Dermis microvascular lymphatic vessel endothelial cell (primary cell): ENCODE measurements at regions not wholly inside any gene's neighbourhood (a gene's known extent, or its start where the extent isn't known, plus 50 kb on each side); places are given as distances from the start of the nearest gene placed in this dataset.

ENCODE experiments used
- DNase-seq, 2 donors: peaks; one replicate each; pipeline versions ENCODE4 v3.0.0 to v3.0.0-alpha.2; 2010; ENCODE audit warnings: low read depth in 2 of 2

DNA sequence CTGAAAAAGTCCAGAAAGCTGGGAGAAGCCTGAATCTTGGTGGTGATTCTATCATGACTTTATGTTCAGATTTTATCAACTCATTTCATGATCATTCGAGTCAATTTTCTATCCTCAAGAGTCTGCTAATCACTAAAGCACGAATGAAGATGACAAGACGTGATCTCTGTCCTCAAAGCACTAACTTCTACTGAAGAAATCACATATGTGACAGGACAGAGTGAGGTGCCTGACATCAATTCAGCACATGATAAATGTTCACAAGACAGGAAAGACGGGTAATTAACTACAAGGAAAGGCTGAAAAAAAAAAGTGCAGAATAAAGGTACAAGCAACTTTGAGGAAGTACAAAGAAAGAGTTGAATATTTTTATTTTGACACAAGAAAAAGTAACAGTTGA, 487.1 kb downstream of the EFNB2 start:
- DNase-seq, result no peak

- no peak for DNase-seq
Observed at GRCh38 chr13:106047859-106048258, 487.6 kb downstream of the EFNB2 start.

DNA sequence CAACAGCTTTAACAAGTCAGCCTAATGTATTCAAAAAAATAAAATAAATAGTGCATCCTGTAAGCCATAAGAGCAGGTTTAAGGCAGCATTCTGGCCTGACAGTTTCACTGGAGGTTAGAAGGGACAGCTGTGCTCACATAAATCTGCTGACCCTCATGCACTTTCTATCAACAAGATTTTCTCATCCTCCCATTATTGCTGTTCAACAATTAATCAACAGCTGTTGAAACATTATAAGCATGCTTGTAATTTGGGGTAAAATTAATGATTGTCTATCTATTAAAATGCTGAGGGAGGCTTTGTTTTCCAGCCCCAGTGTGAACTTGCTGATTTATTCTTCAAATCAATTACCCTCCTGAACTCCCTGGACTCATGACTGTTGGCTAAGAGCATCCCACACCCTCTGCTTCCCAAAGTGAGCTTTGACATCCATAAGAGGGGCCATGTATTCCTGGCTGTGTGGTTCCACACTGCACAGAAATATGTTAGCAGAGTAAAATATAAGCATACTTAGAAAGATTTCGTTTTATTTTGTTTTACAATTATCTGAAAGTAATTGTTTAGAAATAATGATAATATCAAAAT, 492.4 kb downstream of the EFNB2 start:
- DNase-seq, result no peak

GRCh38 chr13:106041445-106041844, 494.0 kb downstream of the EFNB2 start:
- DNase-seq, result no peak

- no peak for DNase-seq
Observed at GRCh38 chr13:106038752-106039151, 496.7 kb downstream of the EFNB2 start.

DNA sequence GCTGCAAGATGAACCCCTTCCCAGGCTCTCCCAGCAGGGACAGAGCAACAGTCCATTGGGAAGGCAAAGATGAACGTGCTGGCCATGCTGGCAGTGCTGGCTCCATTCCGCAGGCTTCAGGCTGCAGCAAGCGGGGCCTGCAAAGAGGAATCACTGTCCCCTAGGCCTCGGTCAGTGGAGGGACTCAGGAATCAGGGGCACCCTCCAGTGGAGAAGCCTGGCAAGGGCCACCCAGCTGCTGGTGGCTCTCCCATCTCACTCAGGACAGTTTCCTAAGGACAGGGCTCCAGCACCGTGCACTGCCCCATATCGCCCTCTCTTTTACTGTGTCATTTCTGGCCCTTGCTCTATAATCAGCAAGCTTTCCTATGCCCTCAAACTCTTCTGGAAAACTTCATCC, 498.6 kb downstream of the EFNB2 start:
- DNase-seq, result no peak

- DNase-seq, result no peak
Observed at GRCh38 chr13:106034201-106034600, 501.3 kb downstream of the EFNB2 start.

GRCh38 chr13:106033659-106034058, 501.8 kb downstream of the EFNB2 start:
- no peak for DNase-seq

- no peak for DNase-seq
Observed at GRCh38 chr13:106032441-106032840, 503.0 kb downstream of the EFNB2 start.

DNA sequence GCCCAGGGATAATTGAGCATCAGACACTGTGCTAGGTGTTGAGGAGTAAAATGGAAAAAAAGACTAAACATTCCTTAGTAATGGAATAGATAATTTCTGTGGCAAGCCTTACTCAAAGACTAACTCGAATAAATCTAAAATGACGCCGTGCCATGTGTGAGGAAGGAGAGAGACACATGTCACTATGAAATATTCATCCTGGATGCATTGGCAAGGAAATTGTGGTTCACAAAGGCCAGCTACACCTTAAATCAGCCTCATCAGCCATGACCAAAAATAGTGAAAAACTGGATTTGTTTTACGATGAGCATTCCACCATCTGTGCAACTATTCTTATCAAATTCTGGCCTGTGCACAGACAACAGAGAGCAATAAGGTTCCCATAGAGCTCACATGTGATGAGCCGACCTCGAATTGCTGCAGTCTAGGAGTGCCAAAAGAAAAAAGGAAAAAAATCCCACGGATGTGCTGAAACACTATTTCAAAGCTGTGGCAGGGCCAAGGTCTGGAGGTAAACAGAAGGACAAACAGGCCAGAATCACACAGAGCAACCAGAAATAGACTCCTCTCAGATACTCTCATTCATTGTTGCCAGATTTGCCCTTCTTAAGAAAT, 505.7 kb downstream of the EFNB2 start:
- DNase-seq, result no peak

DNA sequence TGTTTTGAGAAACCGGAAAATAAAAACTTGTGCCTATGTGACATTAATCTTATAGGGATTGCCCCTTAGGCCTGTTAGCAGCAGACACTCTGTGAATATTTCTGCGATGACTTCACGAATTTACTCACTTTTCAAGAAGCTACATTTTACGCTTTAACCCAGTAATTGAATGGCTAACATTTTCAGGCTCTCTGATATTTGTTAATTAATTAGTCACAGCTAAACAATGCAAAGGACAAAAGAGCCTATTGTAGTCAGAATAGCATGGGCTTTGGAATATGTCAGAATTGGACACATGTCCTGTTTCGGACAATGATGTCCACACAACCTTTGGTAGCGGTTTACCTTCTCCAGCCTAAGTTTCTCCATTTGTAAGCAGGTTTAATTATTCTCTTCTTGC, 506.6 kb downstream of the EFNB2 start:
- DNase-seq, result no peak

- DNase-seq, result no peak
Observed at GRCh38 chr13:106011600-106011999, 523.9 kb downstream of the EFNB2 start.

DNA sequence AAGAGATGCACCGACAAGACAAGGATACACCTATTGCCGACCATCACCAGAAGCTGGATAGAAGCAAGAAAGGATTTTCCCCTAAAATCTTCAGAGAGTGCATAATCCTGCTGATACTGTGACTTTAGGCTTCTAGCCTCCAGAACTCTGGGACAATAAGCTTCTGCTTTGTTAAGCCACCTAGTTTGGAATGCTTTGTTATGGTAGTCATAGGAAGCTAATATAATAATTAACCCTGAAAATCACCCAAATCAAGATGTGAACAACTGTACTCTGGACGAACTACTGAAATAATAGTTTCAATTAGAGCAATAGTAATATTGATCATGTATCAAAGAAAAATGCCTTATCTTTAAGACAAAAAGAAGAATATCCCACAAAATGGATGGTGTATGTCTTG, 524.6 kb downstream of the EFNB2 start:
- no peak for DNase-seq

- no peak for DNase-seq
Observed at GRCh38 chr13:106008540-106008939, 526.9 kb downstream of the EFNB2 start.

DNA sequence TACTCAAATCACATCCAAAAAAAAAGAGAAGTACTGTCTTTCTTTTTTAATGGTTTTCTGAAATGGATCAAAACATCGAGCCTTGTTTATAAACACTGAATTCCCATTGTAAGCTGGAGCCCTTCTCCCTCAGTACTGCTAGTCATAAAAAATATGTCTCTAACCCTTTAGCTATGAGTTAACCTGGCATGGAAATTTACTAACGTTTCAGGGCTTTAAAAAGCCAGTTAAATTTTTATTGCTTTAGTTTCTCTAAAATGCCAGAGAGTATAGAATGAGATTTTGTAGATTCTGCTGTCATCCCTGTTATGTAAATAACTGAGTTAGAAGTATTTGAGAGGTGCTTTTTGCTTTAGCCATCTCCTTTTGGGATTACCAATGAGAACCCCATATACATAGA, 528.3 kb downstream of the EFNB2 start:
- DNase-seq, result no peak

- DNase-seq, result no peak
Observed at GRCh38 chr13:106003651-106004050, 531.8 kb downstream of the EFNB2 start.

- DNase-seq, result no peak
Observed at GRCh38 chr13:106001443-106001842, 534.0 kb downstream of the EFNB2 start.

GRCh38 chr13:105997581-105998550, 537.6 kb downstream of the EFNB2 start:
- no peak for DNase-seq

- no peak for DNase-seq
Observed at GRCh38 chr13:105996391-105997025, 539.0 kb downstream of the EFNB2 start.

- no peak for DNase-seq
Observed at GRCh38 chr13:105994340-105994739, 541.1 kb downstream of the EFNB2 start.

DNA sequence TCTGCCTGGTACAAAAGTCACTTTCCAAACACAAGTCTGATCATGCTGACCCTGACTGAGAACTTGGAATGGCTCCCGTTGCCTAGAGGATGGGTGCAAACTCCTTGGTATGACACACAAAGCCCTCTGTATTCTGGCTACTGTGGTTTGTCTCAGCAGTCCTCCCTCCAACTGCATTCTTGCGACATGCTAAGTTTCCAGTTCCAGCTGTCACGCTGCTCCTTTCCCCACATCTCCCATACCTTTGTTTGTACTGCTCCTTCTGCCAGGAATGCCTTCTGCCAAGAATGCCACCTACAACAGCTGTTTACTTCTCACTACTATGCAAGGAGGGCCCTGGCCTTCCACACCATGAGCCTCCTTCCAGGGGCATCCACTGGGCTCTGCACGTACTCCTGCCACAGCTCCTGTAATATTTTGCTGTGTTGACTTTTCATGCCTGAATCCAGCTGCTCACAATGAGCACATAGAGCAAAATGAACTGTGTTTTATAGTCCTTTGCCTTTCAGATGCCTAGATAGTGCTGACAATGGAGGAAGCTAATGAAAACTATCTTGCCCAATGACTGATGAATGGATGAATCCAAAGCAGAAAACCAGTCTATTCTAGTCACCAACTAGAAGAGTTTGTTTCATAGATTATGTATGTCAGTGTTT, 543.7 kb downstream of the EFNB2 start:
- DNase-seq, result no peak

DNA sequence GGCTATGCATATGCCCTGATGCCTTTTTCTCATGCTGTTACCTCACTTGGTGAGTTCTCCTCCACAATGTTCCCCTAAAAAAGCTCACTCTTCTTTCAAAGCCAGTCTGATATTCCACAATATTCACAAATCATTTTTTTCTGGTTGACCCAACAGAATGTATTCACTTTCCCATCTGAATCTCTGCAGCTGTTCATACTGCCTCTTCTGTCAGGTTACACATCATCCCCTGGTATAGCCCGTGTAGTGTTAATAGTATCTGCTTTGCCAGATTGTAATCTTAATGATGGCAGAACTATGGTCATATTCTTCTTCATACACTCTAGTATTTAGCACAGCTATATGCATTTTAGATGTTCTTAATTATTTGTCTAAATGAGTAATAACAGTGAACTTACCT, 544.3 kb downstream of the EFNB2 start:
- no peak for DNase-seq
